ENCODE measurements at regions not wholly inside any gene's neighbourhood (a gene's known extent, or its start where the extent isn't known, plus 50 kb on each side); places are given as distances from the start of the nearest gene placed in this dataset.

DNA sequence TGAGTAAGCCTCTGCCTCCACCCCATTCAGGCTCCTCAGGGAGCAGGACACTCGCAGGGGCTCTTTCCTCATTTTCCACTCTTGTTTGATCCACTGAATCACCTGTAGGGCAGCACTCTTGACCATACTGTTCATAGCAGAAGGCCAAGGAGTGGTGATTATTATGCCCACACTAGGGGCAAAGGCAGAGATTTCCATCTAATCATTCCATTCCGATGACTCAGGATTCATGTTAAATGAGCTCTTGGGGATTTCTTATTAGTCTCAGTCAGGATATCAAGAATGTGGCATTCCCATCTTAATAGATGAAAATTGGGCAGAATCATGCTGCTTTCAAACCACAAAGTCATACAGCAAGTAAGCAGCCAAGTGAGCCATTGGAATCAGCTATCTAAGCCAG, 101.9 kb upstream of the MOCS1 start:
- no peak overlapping the region for H3K4me3 ChIP-seq
- H3K9me3 ChIP-seq: peaks cover 7% of the 10 kb centered on the region
- no peaks in the 10 kb centered on the region for H3K36me3 ChIP-seq
- no peak overlapping the region for H3K27ac ChIP-seq
- no peaks in the 10 kb centered on the region for H4K20me1 ChIP-seq
- no peak overlapping the region for H3K9ac ChIP-seq
- H3K4me1 ChIP-seq: no peaks in the 10 kb centered on the region
- H3K4me2 ChIP-seq: no peak overlapping the region
- no peaks in the 10 kb centered on the region for H3K27me3 ChIP-seq
- no peak for TF ChIP-seq Cebpa-rat (IDR thresholded peaks at IDR 0.05)

DNA sequence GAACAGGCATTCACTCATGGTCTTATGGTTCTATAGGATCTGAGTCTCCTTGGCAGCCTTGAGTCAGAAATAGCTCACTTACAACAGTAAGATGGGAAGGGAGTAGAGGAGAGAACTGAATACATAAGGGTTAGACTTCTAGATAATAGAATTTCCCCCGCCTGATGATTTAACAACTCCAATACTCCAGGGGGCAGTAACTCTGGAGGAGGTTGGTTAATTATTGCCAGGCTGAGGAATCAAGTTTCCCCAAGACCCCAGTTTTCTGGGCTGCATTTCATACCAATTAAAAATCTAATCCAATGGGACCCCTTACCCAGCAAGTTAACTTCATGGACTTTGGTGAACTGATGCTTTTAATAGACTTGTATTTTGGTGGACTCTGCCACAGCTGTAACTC, 94.2 kb upstream of the MOCS1 start:
- H3K9ac ChIP-seq: no peak overlapping the region
- H3K9me3 ChIP-seq: no peaks in the 10 kb centered on the region
- no peaks in the 10 kb centered on the region for H4K20me1 ChIP-seq
- H3K27me3 ChIP-seq: no peaks in the 10 kb centered on the region
- H3K27ac ChIP-seq: no peak overlapping the region
- H3K4me2 ChIP-seq: no peak overlapping the region
- H3K36me3 ChIP-seq: no peaks in the 10 kb centered on the region
- H3K4me1 ChIP-seq: no peaks in the 10 kb centered on the region
- no peak for TF ChIP-seq Cebpa-rat (IDR thresholded peaks at IDR 0.05)
- no peak overlapping the region for H3K4me3 ChIP-seq

DNA sequence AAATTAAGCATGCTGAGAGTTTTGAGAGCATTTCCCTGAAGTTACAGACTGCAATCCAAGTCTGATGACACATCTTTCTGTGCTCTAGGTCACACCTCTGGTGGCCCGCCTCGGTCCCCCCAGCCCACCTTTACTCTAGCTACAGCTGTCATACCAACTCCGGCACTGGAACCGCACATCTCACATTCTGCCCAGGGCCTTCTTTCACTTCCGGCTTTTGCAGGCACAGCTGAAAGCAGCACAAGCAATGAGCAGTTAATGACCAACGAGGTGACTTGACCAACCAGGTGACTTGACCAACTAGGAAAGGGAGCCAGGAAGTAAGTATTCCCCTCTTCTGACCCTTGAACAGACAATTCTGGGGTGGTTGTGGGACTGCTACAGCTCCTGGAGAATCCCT, 88.6 kb upstream of the MOCS1 start:
- Histone ChIP-seq H3K4me1 (no peaks in the 10 kb centered on the region), H3K27me3 (no peaks in the 10 kb centered on the region), H3K36me3 (no peaks in the 10 kb centered on the region), H3K4me2 (no peak overlapping the region), H3K4me3 (no peak overlapping the region), H3K9me3 (peaks cover 16% of the 10 kb centered on the region), H3K9ac (no peak overlapping the region), H3K27ac (no peak overlapping the region), H4K20me1 (no peaks in the 10 kb centered on the region)
- no peak for TF ChIP-seq Cebpa-rat (IDR thresholded peaks at IDR 0.05)

DNA sequence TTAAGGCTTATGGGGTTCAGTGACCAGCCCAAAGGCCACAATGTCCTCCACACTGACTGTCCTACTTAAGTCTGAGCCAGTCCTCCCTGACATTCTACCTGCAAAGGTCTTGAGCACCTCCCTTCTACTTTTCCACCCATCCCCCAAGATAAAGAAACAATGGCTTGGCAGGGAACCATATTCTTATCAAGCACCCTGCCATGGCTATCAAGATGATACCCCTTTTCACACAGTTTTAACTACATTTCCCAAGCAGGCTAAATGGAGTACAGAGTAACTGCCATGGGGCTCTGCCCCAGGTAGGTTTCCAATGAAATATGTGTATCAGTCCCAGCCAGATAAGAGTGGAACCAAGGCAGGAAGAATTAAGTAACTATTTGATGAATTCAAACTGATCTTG, 85.9 kb upstream of the MOCS1 start:
- no peak overlapping the region for H3K4me3 ChIP-seq
- no peak overlapping the region for H3K4me2 ChIP-seq
- no peaks in the 10 kb centered on the region for H3K4me1 ChIP-seq
- H4K20me1 ChIP-seq: no peaks in the 10 kb centered on the region
- no peak for TF ChIP-seq Cebpa-rat (IDR thresholded peaks at IDR 0.05)
- no peak overlapping the region for H3K9ac ChIP-seq
- H3K27ac ChIP-seq: no peak overlapping the region
- peaks cover 29% of the 10 kb centered on the region for H3K9me3 ChIP-seq
- no peaks in the 10 kb centered on the region for H3K27me3 ChIP-seq
- no peaks in the 10 kb centered on the region for H3K36me3 ChIP-seq

DNA sequence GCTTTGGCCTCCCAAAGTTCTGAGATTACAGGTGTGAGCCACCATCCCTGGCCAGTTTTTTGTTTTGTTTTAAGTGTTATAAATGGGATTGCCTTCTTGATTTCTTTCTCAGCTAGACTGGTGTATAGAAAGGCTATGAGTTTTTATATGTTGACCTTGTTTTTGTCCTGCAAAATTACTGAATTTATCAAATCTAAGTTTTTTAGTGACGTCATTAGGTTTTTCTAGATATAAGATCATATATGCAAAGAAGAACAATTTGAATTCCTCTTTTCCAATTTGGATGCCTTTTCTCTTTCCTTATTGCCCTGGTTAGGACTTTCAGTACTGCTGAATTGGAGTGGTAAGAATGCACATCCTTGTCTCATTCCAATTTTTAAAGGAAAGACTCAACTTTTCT, 81.3 kb upstream of the MOCS1 start:
- no peaks in the 10 kb centered on the region for H4K20me1 ChIP-seq
- no peaks in the 10 kb centered on the region for H3K27me3 ChIP-seq
- H3K9me3 ChIP-seq: peaks cover 29% of the 10 kb centered on the region
- no peaks in the 10 kb centered on the region for H3K36me3 ChIP-seq
- no peak overlapping the region for H3K4me2 ChIP-seq
- no peak overlapping the region for H3K9ac ChIP-seq
- no peak overlapping the region for H3K4me3 ChIP-seq
- no peak overlapping the region for H3K27ac ChIP-seq
- no peak for TF ChIP-seq Cebpa-rat (IDR thresholded peaks at IDR 0.05)
- H3K4me1 ChIP-seq: no peaks in the 10 kb centered on the region

DNA sequence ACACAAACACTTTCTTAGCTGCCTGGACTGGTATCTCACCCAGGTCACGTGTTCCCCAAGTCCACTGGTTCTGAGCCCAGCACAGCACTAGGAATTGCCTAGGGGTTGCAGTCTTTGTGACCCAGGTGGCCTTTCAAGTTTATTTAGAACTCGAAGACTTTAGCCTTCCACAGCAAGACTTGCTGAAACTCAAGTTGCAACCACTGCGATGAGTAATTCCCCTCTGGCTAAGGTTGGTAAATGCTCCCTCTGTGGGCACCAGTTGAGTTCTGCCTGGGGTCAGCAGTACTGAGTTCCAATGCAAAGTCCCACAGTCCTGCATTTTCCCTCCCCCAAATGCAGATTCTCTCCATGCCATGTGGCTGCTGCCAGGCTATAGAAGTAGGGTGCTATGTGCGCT, 77.6 kb upstream of the MOCS1 start:
- H3K36me3 ChIP-seq: no peaks in the 10 kb centered on the region
- H3K9me3 ChIP-seq: peaks cover 11% of the 10 kb centered on the region
- TF ChIP-seq Cebpa-rat (IDR thresholded peaks at IDR 0.05): no peak
- H3K27me3 ChIP-seq: no peaks in the 10 kb centered on the region
- H3K4me1 ChIP-seq: no peaks in the 10 kb centered on the region
- H3K9ac ChIP-seq: no peak overlapping the region
- H3K27ac ChIP-seq: no peak overlapping the region
- H3K4me3 ChIP-seq: no peak overlapping the region
- no peak overlapping the region for H3K4me2 ChIP-seq
- no peaks in the 10 kb centered on the region for H4K20me1 ChIP-seq

DNA sequence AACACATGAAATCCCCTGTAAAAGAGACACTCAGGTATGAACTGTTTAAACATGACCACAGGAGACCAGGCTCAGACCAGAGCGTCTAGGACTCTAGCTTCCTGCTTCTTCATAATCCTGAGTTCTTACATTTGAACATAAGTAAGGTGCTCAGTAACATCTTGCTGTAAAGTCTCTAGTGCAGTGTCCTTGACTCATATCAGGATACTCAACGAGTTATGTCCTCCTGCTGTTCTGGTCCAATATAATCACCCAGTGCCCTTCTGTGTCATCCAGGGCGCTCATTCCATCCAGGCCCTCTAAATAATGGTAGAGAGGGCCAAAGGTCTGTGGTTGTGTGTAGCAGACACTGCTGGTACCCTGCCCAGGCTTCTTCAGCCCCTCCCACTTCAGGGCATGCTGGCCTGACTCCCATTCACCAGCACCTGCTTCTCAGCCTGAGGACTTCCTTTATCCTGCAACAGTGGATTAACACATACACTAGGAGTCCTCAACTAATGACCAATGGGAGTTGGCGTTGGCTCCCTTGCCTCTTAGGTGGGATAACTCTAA, 66.8 kb upstream of the MOCS1 start:
- H4K20me1 ChIP-seq: no peaks in the 10 kb centered on the region
- peaks cover 53% of the 10 kb centered on the region for H3K9me3 ChIP-seq
- H3K4me1 ChIP-seq: no peaks in the 10 kb centered on the region
- no peak overlapping the region for H3K9ac ChIP-seq
- H3K27ac ChIP-seq: no peak overlapping the region
- H3K4me3 ChIP-seq: no peak overlapping the region
- H3K27me3 ChIP-seq: no peaks in the 10 kb centered on the region
- H3K36me3 ChIP-seq: no peaks in the 10 kb centered on the region
- TF ChIP-seq Cebpa-rat (IDR thresholded peaks at IDR 0.05): no peak
- no peak overlapping the region for H3K4me2 ChIP-seq

DNA sequence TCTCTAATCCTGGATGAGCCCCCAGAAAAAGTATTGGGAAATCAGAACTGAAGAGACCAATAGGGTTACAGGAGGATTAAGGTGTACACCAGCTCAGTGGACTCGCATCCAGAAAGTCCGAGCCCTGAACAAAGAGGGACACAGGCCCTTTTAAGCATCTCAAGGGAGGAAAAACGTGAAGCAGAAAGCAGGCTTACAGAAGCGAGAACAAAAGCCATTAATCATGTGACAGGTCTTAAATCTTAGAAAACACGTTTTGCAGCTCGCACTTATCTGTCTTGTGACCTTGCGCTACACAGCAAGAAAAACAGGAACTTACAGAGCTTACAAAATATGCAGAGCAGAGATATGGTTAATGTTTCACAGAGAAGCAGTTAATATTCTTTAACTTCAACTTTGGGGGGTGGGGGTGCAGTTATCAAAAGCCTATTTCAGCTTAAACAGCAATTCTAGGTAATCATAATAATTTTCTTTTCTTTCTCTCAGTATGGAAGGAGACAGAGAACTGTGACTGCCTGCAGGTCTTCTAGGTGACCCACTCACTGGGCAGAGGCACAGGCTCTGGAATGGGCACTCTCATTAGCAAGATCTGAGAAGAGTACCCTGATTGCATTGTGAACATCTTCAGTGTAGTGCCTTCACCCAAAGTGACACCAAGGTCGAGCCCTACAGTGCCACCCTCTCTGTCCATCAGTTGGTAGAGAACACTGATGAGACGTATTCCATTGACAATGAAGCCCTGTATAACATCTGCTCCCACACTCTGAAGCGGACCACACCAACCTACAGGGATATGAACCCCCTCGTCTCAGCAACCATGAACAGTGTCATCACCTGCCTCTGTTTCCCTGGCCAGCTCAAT, 65.0 kb upstream of the MOCS1 start:
- no peaks in the 10 kb centered on the region for H4K20me1 ChIP-seq
- no peaks in the 10 kb centered on the region for H3K36me3 ChIP-seq
- no peak for TF ChIP-seq Cebpa-rat (IDR thresholded peaks at IDR 0.05)
- no peak overlapping the region for H3K9ac ChIP-seq
- H3K4me2 ChIP-seq: no peak overlapping the region
- no peak overlapping the region for H3K4me3 ChIP-seq
- H3K9me3 ChIP-seq: peaks cover 69% of the 10 kb centered on the region
- no peaks in the 10 kb centered on the region for H3K4me1 ChIP-seq
- no peaks in the 10 kb centered on the region for H3K27me3 ChIP-seq
- H3K27ac ChIP-seq: no peak overlapping the region

DNA sequence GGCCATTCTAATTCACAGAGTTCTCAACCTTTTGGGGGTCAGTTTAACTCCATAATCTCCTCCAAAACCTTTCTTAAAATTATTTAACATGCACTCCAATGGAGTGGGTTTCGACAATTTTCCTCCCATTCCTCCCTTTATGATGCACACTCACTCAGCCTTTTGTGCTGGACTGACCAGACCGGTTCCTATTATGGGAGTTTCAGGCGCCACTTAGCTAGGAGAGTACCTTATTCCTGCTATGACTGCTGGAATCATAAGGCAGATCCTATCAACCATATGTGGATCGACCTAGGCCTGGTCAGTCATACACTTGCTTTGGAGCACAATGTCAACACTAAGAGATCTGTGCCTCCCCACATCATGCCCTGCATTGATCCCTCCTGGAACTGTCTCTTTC, 63.9 kb upstream of the MOCS1 start:
- H3K27ac ChIP-seq: no peak overlapping the region
- H3K9me3 ChIP-seq: peaks cover 74% of the 10 kb centered on the region
- no peak overlapping the region for H3K4me2 ChIP-seq

DNA sequence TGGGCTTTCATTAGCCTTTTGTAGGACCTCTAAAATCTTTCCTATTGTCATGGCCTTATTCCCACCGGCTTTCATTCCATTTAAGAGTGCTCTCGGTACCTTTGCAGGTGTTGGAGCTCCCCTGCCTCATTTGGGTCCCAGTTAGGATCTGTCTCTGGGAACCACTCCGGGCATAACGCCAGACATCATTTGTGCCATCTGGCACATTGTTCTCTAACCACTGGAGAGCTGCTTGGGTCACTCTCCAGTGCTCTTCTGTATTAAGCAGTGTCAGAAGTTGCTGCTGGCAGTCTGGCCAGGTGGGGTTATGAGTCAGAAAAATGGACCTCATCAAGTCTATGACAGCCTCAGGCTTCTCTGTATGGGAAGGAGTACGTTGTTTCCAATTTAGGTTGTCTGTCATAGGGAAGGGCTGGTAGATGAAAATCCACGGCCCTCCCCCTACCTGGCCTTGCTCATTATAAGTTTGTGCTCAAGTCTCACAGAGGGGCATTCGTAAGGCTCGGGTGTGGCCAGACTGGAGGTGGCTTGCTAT, 62.9 kb upstream of the MOCS1 start:
- Histone ChIP-seq H3K4me3 (no peak overlapping the region), H3K9me3 (peaks cover 80% of the 10 kb centered on the region), H3K27ac (no peak overlapping the region), H4K20me1 (no peaks in the 10 kb centered on the region), H3K9ac (no peak overlapping the region), H3K27me3 (no peaks in the 10 kb centered on the region), H3K4me1 (no peaks in the 10 kb centered on the region), H3K4me2 (no peak overlapping the region), H3K36me3 (0 out of 2 replicates have a peak, but pooled peaks cover 5% of the 10 kb centered on the region)
- TF ChIP-seq Cebpa-rat (IDR thresholded peaks at IDR 0.05): no peak

More for the DNA sequence above, 63.9 kb upstream of the MOCS1 start:
- Histone ChIP-seq H3K4me1 (no peaks in the 10 kb centered on the region), H3K36me3 (0 out of 2 replicates have a peak, but pooled peaks cover under 1% of the 10 kb centered on the region), H3K27me3 (no peaks in the 10 kb centered on the region), H4K20me1 (no peaks in the 10 kb centered on the region), H3K9ac (no peak overlapping the region), H3K4me3 (no peak overlapping the region)
- TF ChIP-seq Cebpa-rat (IDR thresholded peaks at IDR 0.05): no peak

Data from BLaER1 (cell line).